Dedifferentiated amniotic fluid mesenchymal stem cell (primary cell): ENCODE measurements at regions not wholly inside any gene's neighbourhood (a gene's known extent, or its start where the extent isn't known, plus 50 kb on each side); places are given as distances from the start of the nearest gene placed in this dataset.

Experiments used
- DNase-seq: peaks from one replicate; pipeline ENCODE4 v3.0.0-alpha.2; 2016; ENCODE audit errors: extremely low spot score

- no peak for DNase-seq
Observed at GRCh38 chr1:199160521-199161318, 521.9 kb downstream of the PTPRC start.

GRCh38 chr1:199161319-199161680 is 522.5 kb downstream of the PTPRC start:
- DNase-seq: no peak

- no peak for DNase-seq
Observed at GRCh38 chr1:199161766-199162303, 523.0 kb downstream of the PTPRC start.

GRCh38 chr1:199163267-199163666 is 524.4 kb downstream of the PTPRC start:
- no peak for DNase-seq

- DNase-seq: no peak
Observed at GRCh38 chr1:199163670-199164069, 524.8 kb downstream of the PTPRC start.

- no peak for DNase-seq
Observed at GRCh38 chr1:199167460-199167859, 528.6 kb downstream of the PTPRC start.

- no peak for DNase-seq
Observed at GRCh38 chr1:199168888-199169585, 530.2 kb downstream of the PTPRC start.

- DNase-seq: no peak
Observed at GRCh38 chr1:199170711-199171110, 531.9 kb downstream of the PTPRC start.

GRCh38 chr1:199172171-199173124 is 533.6 kb downstream of the PTPRC start:
- no peak for DNase-seq

- no peak for DNase-seq
Observed at GRCh38 chr1:199173356-199173755, 534.5 kb downstream of the PTPRC start.

GRCh38 chr1:199174336-199174735 is 535.5 kb downstream of the PTPRC start:
- no peak for DNase-seq

GRCh38 chr1:199176713-199177112 is 537.9 kb downstream of the PTPRC start:
- DNase-seq: no peak

GRCh38 chr1:199177241-199177640 is 538.4 kb downstream of the PTPRC start:
- no peak for DNase-seq

- no peak for DNase-seq
Observed at GRCh38 chr1:199178646-199179045, 539.8 kb downstream of the PTPRC start.

- DNase-seq: no peak
Observed at GRCh38 chr1:199182186-199182843, 543.5 kb downstream of the PTPRC start.

GRCh38 chr1:199184180-199184579 is 545.3 kb downstream of the PTPRC start:
- DNase-seq: no peak

GRCh38 chr1:199194862-199195261 is 556.0 kb downstream of the PTPRC start:
- no peak for DNase-seq

- DNase-seq: no peak
Observed at GRCh38 chr1:199197695-199198094, 558.9 kb downstream of the PTPRC start.

GRCh38 chr1:199202331-199202730 is 563.5 kb downstream of the PTPRC start:
- DNase-seq: no peak

- no peak for DNase-seq
Observed at GRCh38 chr1:199204231-199204630, 565.4 kb downstream of the PTPRC start.

- DNase-seq: no peak
Observed at GRCh38 chr1:199205740-199206441, 567.1 kb downstream of the PTPRC start.
